Activated CD4-positive, alpha-beta T cell treated with anti-CD3 and anti-CD28 coated beads, Interleukin-2, amount 50 U/mL, for 16 hours (primary cell): ENCODE measurements at regions not wholly inside any gene's neighbourhood (a gene's known extent, or its start where the extent isn't known, plus 50 kb on each side); places are given as distances from the start of the nearest gene placed in this dataset.
"Not testable (repeated sequence)": the region's sequence is repeated elsewhere in the genome, so short reads cannot be mapped to it uniquely, and the experiment has no call there.

ENCODE experiments used
- DNase-seq: peaks from one replicate; pipeline ENCODE4 v3.0.0-alpha.2; 2020

- DNase-seq, result peak; percentile 24
These were observed 172.4 kb downstream of the LAT start for GRCh38 chr16:29157051-29157923.

GRCh38 chr16:29156511-29156910, 171.7 kb downstream of the LAT start:
- no peak for DNase-seq

GRCh38 chr16:29155866-29156200, 171.0 kb downstream of the LAT start:
- DNase-seq, result not testable (repeated sequence)

- not testable (repeated sequence) for DNase-seq
These were observed 170.4 kb downstream of the LAT start for GRCh38 chr16:29155131-29155865.

- DNase-seq, result no peak
These were observed 169.8 kb downstream of the LAT start for GRCh38 chr16:29154676-29155121.

- DNase-seq, result no peak
These were observed 169.2 kb downstream of the LAT start for GRCh38 chr16:29154088-29154487.

GRCh38 chr16:29153307-29153706, 168.5 kb downstream of the LAT start:
- DNase-seq, result not testable (repeated sequence)

- not testable (repeated sequence) for DNase-seq
These were observed 167.7 kb downstream of the LAT start for GRCh38 chr16:29152544-29153031.

GRCh38 chr16:29151317-29151716, 166.5 kb downstream of the LAT start:
- no peak for DNase-seq

GRCh38 chr16:29149912-29150311, 165.1 kb downstream of the LAT start:
- DNase-seq, result not testable (repeated sequence)

GRCh38 chr16:29148867-29149272, 164.0 kb downstream of the LAT start:
- peak; percentile 46 for DNase-seq

- DNase-seq, result no peak
These were observed 163.4 kb downstream of the LAT start for GRCh38 chr16:29148131-29148691.

GRCh38 chr16:29147710-29148109, 162.9 kb downstream of the LAT start:
- DNase-seq, result not testable (repeated sequence)

GRCh38 chr16:29146808-29147643, 162.2 kb downstream of the LAT start:
- not testable (repeated sequence) for DNase-seq

- no peak for DNase-seq
These were observed 161.4 kb downstream of the LAT start for GRCh38 chr16:29146266-29146665.

GRCh38 chr16:29145486-29146225, 160.8 kb downstream of the LAT start:
- not testable (repeated sequence) for DNase-seq

- not testable (repeated sequence) for DNase-seq
These were observed 160.2 kb downstream of the LAT start for GRCh38 chr16:29145086-29145485.

- not testable (repeated sequence) for DNase-seq
These were observed 159.8 kb downstream of the LAT start for GRCh38 chr16:29144669-29145062.

GRCh38 chr16:29143739-29144668, 159.2 kb downstream of the LAT start:
- DNase-seq, result not testable (repeated sequence)

- not testable (repeated sequence) for DNase-seq
These were observed 157.7 kb downstream of the LAT start for GRCh38 chr16:29142506-29142905.
